HL-60 (cell line): ENCODE measurements at regions not wholly inside any gene's neighbourhood (a gene's known extent, or its start where the extent isn't known, plus 50 kb on each side); places are given as distances from the start of the nearest gene placed in this dataset.

Experiments
- GABPA ChIP-seq: IDR thresholded peaks from 2 replicates; pipeline ENCODE4 v1.6.1; 2012; ENCODE audit warnings: low read depth
- POLR2AphosphoS5 ChIP-seq: IDR thresholded peaks from 2 replicates; pipeline ENCODE4 v1.6.1; 2012; ENCODE audit warnings: low read depth
- SPI1 ChIP-seq: IDR thresholded peaks from 2 replicates; pipeline ENCODE4 v1.6.1; 2012; ENCODE audit warnings: low read depth, mild to moderate bottlenecking, borderline replicate concordance
- TF ChIP-seq, protein P1 (sequence below): IDR thresholded peaks from one replicate; pipeline ENCODE4 v1.5.1; 2011; ENCODE audit warnings: low read length, control low read depth, inconsistent platforms; ENCODE audit not compliant: insufficient read depth

DNA sequence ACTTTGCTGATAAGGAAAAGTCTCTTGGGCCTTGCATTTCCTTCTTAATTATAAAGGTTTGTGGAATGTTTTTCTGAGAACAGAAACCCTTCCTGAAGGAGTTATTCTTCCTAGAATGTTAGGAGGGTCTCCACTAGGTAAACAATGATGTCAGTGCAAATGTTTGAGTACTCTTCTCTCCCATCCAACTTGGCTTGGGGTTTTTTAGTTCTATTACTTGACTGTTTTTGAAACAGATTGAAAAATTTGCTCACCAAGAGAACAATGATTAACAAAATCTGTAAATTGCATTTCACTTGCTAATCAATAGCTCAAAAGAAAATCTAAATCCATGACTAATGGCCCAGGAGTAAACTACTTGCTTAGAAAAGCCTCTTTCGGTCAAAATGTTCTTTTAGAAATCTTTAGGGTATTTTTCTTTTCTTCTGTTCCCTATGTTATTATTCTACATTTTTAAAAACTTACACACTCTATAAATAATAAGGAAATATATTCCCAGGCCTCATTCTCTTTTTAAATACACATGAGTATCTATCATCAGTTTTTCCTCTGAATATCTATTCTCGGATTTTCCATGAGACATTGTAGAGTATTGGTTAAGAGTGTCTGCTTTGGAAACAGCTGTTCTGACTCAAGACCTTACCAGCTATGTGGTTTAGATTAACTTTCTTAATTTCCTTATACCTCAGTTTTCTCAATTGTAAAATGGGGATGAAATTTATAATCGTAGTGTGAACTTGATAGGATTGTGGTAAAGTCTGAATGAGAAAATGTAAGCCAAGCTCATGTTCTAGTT, 234.2 kb upstream of the CITED2 start:
- TF ChIP-seq, protein P1, sequence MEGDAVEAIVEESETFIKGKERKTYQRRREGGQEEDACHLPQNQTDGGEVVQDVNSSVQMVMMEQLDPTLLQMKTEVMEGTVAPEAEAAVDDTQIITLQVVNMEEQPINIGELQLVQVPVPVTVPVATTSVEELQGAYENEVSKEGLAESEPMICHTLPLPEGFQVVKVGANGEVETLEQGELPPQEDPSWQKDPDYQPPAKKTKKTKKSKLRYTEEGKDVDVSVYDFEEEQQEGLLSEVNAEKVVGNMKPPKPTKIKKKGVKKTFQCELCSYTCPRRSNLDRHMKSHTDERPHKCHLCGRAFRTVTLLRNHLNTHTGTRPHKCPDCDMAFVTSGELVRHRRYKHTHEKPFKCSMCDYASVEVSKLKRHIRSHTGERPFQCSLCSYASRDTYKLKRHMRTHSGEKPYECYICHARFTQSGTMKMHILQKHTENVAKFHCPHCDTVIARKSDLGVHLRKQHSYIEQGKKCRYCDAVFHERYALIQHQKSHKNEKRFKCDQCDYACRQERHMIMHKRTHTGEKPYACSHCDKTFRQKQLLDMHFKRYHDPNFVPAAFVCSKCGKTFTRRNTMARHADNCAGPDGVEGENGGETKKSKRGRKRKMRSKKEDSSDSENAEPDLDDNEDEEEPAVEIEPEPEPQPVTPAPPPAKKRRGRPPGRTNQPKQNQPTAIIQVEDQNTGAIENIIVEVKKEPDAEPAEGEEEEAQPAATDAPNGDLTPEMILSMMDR: no peak
- TF ChIP-seq GABPA (no peak), POLR2AphosphoS5 (no peak), SPI1 (no peak)
